NCI-H2107 treated with DMSO at 0.1 percent for 48 hours (cell line): ENCODE measurements at regions not wholly inside any gene's neighbourhood (a gene's known extent, or its start where the extent isn't known, plus 50 kb on each side); places are given as distances from the start of the nearest gene placed in this dataset.

ENCODE experiments used
- DNase-seq: peaks from one replicate; lab custom pipeline; 2025; ENCODE audit not compliant: unreplicated experiment; lab: John Stamatoyannopoulos, UW

DNA sequence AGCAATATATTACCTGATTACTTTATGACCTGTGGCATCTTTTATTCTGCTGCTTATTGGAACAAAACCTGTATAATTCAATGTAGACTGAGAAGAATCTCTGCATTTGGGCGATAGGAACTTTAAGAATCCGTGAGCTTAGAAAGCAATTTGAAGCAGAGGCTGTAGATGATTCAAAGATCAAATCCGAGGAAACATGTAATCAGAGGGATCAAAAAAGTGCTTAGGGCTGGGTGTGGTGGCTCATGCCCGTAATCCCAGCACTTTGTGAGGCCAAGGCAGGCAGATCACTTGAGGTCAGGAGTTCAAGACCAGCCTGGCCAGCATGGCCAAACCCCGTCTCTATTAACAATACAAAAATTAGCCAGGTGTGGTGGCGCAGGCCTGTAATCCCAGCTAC is 198.4 kb downstream of the MTX2 start:
- no peak for DNase-seq

DNA sequence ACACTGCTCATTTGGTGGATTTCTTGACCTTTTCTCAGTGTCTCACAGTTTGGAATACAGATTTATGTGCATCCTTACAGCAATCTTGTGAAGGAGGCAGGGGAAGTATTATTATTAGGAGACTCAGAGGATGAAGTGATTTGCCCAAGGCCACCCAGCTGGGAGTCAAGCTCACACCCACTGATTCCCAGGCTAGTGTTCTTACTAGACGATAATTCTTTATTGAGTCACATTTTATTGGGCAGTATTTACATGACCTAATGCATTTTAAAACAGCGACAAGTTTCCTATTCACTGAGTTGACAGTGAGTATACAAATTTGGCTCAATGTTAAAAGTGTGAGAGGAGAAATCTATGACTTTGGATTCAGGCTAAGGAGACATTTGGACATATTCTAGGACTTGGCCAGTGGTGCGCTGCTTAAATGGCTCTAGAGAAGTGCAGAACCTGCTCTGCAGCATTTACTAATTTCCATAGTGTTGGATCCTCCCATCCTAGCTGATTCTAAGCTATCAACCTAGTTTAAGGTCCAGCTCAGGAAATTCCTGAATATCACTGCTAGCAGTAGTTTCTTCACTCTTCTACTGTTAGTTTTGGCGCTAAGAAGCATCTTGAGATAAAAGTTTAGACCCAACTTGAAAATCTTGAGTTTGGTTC is 199.3 kb downstream of the MTX2 start:
- DNase-seq: no peak

DNA sequence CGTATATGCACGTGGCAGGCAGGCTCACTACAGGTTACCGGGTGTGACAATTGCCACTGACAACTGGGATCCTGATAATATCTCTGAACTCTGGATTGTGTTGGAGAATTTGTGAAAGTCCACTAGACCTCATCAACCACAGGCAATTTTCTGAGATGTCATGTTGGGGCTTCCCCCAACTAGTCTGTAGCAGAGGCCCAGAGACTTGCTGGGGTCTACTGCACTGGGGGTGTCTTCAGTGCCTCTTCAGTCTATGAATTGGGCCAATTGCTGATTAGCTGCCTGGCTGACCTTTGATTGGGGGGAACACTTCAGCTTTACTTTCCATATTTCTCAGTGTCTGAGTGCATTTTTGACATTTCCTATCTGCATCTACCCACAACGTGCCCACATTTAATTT is 201.5 kb downstream of the MTX2 start:
- no peak for DNase-seq

DNA sequence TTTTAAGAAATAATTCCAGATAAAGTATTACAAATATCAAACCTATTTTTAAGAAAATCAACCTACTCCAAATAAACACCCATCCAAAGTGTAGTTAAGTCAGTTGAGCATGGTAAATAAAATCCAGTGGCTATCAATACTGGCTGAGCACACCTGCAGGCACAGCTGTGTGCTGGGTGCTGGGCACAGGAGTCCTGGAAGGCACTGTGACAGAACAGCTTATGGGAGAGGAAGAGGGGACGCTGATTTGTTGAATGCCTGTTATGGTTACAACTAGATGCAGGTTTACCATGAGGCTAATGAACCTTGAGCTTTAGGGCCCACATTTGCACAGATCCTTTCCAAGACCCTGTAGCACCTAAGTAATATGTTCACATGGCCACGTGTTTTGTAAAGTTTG is 202.7 kb downstream of the MTX2 start:
- no peak for DNase-seq

DNA sequence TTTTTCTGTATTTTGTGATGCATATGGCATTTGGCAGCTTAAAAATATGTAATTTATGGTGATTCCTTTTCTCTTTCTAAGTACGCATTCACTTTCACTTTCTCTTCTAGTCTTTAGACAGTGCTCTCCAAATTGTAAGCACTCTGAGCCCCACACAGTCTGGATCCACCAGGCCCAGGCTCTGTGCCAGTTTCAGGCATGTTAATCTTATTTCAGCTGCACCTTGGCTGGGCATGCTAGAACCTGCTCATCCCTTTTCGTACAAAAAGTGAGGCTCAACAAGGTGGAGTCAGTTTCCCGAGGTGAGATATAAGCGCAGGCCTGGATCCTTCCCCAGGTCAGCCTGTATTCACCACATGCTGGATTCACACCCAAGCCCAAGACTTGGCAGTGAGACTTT is 203.9 kb downstream of the MTX2 start:
- peak; percentile 79 for DNase-seq

DNA sequence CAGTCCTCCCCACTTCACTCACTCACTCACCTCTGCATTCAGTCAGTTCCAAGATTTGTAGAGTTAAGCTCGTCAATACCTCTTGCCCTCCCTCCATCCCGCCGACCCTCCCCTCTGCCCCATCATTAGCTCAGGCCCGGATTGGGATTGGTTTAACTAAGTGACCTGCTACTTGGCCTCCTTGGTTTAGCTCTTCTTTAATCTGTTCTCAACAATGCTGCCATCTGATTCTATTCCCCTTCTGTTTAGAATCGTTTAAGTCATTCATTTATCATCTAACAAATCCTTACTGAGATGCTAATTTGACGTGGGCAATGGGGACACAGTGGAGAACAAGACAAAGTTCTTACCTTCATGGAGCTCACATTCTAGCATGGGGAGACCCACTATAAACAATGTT is 204.6 kb downstream of the MTX2 start:
- DNase-seq: no peak

DNA sequence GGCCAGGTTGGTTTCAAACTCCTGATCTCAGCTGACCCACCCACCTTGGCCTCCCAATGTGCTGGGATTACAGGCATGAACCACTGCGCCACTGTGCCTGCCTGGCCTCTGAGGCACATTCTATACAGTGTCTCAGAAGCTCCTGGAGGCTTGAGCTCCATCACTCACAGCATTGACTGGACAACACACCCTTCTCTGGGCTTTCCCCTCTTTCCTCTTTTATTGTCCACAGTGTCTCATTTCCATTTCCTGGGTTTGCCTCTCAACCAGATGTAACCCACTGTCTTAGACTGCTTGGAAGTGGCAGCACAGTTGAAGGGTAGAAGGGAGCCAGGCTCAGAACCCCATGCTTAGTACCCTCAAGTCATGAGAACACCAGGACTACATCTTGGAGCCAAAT is 208.1 kb downstream of the MTX2 start:
- no peak for DNase-seq

DNA sequence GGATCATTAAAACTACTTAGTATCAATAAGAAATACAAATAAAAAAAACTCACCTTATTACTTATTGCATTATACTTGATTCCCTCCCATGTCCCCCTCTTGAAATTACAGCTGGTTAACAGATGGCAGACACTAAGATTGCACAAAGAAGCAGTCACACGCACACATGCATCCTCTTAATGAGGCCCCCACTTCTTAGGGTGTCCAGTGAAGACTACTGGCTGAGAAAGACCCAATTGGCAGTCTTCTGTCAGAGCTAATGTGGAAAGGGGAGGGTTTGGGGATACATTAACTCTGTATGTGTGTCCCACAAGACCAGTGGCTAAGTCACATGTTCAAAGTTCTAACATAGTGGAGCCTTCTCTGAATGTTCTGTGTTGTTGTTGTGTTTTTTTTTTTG is 210.7 kb downstream of the MTX2 start:
- no peak for DNase-seq

DNA sequence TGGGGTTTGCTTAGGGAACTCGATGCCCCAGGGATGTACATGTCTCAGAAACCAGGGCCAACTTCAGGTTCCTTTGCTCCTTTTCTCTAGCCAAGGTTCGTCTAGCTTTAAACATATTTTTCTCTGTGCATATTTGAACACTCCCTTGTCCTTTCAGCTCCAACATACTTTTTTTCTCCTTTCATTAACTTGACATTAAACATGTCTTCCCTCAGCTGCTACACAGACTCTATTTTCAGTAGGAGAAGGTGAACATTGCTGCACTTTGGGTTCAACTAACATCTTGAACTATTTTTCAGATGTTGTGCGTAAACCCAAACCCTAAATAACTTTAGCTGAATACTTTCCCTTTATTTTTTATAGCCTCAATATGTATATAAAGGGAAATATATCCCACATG is 212.9 kb downstream of the MTX2 start:
- no peak for DNase-seq

DNA sequence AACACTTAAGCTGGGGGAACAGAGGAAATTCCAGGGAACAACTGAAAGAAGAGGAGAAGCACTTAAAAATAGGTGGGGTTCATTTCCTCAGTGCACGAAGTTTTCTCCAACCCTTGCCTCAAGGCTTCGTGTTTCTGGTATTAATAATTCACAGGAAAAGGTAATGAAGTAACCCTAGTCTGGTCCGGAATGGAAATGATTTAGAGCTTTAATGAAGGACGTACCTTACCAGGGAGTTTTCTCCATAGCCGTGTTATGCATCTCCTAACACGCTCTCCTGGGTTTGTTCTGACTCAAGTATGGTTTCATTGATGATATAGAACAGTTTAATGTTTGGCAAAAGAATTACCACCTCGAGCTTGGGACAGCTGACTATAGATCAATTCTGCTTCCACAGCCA is 214.2 kb downstream of the MTX2 start:
- DNase-seq: no peak

DNA sequence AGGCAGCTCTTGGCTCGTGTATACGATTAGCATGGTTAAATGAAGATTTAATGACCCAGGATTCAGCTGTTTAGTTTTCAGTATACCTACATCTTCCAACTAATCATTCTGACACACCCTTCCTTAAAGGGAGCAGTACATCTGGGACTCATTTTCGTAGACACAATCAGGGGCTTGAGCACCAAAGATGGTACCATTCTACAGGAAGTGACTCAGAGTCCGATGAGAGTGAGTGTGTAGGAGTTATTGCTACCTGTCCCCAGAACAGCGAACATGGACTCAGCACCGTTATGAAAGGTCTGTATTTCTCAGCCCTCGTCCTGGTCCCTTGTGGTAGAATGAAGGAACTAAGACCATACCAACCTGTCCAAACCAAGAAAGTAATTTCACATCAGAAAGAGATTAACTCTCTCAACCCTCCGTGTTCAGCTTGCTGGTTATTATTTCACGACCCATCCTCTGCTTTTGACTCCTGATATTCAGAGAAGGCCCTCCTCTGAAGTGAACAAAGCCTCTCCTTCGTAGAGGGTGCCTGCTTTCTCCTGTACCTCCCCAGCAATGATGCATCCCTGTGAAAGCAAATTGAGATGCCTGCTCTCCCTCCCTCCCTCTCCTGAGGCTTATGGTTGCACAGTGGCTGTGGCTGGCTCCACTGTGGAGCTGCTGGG is 214.8 kb downstream of the MTX2 start:
- DNase-seq: no peak

DNA sequence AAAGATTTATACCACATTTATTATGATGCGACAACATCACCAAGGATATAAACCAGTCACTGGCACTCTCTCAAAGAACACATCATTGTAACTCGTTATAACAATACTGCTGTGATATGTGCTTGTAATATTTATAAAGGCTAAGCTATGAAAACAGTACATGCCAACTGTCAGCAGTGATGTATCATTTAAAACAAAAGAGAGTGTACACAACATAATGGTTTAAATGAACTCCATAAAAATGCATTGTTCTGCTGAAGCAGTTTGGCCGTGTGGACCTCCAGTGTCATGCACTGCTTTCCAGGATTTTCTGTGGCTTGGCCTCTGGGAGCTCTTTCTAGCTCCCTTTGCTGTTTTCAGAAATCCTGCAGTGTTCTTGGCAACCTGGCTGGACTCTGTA is 215.6 kb downstream of the MTX2 start:
- no peak for DNase-seq

DNA sequence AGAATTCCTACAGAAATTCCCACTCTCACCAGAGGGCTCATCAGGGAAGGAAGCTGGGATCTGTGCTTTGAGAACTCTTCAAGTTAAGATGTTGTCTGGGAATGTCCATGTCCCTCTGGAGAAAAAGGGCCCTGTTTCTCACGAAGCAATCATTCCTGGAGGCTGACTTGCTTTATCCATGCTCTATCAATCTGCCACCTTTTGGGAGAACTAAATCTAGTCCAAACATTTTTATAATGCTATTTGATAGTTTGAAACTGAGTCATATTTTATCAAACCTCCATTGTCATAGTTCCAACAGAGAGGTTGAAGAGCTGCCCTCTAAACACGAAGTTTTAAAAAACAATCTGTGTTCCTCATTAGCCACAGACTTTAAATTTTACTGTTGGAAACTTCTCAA is 219.2 kb downstream of the MTX2 start:
- no peak for DNase-seq

DNA sequence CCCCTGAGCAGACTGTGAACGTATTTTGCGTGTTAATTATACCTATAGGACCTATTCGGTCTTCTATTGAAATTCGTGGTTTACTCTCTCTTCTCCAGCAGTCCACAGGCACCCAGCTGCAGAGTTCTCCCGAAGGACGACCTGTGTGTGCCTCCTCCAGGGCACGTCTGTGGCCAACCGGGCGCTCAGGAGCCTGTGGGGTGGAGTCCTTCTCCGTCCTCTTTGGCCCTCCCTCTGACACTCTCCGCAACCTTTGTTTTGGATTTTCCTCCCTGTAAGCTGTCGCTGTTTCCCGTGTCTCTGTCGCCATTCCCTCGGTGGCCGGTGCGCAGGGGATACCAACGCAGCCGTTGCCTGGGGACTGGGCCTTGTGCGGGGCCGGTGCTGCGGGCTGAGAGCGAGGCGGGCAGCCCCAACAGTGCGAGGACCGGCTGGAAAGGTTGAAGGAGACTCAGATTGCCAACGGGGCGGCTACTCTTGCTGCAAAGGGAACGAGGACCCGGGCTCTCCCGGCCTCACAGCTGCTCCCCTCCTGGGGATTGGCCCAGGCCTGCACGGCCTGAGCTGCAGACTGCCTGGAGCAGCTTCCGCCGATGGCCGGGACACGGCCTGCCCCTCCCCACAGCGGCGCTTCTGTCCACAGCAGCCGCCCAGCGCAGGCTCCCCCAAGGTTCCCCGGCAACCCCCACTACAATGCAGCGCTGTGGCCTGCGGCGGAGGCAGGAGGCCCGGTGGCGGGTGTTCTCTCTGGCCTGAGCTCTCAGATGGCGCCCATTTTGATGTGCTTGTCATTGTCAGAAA is 221.0 kb downstream of the MTX2 start:
- DNase-seq: no peak

DNA sequence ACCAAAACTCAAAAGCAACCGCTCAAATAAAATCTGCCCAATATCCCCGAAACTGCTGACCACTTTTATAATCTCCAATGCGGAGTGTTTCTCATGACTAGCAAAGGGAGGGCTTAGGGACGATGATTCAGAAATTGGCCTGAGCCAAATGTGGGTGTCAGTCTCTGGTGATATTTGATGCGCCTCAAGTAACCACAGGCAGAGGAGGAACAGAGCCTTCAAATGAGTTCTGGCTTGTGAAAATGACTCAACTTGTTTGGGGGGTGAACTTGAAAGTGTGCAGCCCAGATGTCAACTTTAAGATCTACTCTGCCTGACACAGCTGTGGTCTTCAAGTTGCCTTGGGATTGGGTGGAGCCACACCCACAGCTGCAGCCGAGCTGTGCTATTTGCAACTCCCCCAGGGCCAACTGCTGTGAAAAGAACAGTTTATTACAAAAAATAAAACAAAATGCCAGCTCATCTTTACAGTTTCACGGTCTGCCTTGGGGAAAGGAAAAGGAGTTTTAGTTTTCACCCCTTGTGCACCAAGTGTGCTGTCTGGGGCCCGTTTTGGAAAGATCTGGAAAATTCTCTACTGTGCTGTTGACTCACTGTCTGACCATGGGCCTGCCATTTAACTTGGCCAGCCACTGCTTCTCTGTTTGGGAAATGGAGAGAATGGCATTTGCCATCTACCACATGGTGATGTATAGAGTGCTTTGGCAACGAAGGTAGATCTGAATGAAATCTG is 222.1 kb downstream of the MTX2 start:
- no peak for DNase-seq

DNA sequence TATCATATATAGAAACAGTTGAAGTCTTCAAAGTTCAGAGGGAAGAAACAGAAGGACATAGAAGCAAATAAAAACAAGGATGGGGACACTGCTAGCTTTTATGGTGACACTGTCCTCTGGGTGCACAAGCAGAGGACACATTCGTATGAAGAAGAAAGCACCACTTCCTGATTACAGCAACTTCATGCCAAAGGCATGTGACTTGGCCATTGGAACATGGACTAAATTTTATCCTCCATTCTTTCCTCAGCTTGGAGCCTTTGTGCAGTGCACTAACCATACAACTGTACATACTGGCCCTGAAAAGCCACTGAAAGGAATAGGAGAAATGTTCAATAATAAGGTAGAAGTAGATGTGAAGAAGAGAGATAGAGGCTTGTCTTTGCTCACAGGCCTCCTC is 223.3 kb downstream of the MTX2 start:
- no peak for DNase-seq

DNA sequence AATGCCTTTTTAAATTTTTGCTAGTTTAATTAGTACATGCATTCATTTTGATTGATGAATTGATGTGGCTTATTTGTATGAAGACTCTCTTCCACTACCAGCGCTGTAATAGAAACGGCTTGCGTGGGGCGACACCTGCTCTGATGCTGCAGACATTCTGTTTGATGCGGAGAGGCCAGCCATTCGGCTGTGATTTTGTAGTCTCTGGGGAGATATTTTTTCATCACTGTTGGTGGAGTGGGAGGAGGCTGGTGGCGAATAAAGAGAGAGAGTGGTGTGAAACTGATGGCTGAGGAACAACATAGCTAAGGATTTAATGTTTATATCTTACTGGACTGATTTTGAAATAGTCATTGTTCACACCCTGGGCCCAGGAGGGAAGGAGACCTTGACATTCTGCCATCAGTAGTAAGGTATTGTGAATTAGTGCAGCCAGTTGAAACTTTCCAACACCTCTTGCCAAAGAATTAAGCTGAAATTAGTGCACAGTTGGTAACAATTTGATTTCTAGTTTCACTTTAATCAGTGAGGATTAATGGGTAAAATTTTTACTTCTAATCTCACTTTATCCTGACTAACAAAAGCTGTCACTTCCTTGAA is 224.1 kb downstream of the MTX2 start:
- DNase-seq: peak; percentile 77

DNA sequence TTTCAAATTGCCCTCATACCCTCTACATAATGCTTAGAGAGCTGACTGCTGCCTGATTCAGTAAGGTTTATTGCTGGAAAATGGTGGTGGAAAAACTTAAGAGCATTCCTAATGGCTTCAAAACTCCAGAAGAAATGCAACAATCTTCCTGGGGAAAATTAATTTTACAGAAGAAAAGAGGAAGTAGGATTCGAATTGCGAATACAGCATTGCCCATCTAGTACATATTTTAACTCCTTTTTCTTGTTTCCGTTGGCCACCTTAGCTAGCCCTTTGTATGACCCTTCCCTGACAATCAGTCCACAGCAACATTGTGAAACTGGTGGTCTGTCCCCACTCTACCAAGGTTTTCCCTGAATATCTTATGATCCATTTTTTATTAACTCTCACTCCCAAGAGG is 224.7 kb downstream of the MTX2 start:
- DNase-seq: no peak

DNA sequence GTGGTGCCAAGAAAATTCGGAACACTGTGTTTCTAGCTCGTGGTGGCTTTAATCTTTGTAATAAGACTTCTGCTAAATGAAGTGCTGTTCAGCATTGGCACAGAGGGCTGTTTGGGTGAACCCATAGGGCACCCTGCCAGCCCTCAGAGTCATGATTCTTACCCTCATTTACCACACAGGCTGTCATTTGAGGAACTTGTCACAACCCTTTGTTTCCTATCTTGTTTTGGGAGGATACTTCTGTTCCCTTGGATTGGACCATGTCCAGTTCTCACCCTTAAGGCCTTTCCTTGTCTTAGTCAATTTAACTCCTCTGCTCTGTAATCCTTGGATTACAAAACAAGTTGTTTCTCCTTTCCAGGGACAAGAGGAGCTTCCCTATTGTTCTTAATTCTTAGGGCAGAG is 225.7 kb downstream of the MTX2 start:
- DNase-seq: peak; percentile 17

DNA sequence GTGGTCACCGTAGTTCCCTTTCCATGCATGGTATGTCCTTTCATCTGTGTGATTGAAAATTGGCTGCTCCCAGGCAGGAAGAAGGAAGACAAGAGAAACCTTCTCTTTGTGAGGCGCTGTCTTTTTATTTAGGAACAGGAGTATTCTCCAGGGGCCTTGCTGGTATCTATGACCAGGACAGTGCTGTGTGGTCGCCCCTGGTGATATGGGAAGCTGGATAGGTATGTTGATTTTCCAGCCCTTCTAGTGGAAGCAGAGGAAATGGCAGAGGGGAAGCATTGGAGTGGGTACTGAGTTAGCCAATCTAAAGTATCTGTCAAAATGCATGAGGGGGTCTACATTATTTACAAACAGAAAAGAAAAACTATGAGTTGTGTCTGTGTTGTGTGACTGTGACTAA is 226.6 kb downstream of the MTX2 start:
- no peak for DNase-seq

DNA sequence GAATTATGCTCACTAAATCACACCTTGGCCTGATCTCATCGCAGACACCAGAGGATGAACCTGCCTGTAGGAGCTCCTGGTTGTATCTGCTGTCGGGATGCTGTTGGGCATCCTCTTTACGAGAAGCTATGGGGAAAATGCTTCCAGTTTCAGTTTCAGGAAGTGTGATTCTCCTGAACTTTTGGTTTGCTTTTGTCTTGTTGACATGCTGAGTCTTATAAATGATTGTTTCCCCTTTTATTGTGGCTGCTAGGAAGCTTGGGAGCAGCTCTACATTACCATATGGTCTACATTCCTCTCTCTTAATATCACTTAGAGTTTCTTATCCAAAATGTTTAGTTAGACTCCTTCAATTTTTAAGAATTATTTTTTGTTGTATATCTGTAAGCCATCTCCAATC is 227.5 kb downstream of the MTX2 start:
- no peak for DNase-seq
